ENCODE measurements at regions not wholly inside any gene's neighbourhood (a gene's known extent, or its start where the extent isn't known, plus 50 kb on each side); places are given as distances from the start of the nearest gene placed in this dataset.

- Histone ChIP-seq H3K9me3 (ENCODE audit: control insufficient read depth, low read length) (no peaks in the 10 kb centered on the region), H3K36me3 (ENCODE audit: control insufficient read depth, insufficient read depth, low read length) (no peaks in the 10 kb centered on the region), H3K27ac (no peak overlapping the region), H3K27me3 (ENCODE audit: control insufficient read depth, insufficient read depth, low read length) (no peaks in the 10 kb centered on the region), H3K79me2 (no peaks in the 10 kb centered on the region), H3K4me1 (no peaks in the 10 kb centered on the region), H3K4me3 (ENCODE audit: low read depth, low read length) (no peak overlapping the region), H3K9ac (no peak overlapping the region), H2AFZ (no peak overlapping the region), H3K4me2 (ENCODE audit: low read length) (no peak overlapping the region)
- TF ChIP-seq CTCF (IDR thresholded peaks at IDR 0.05) = no peak
Observed at GRCh38 chr12:60847281-60847680, 1251.5 kb downstream of the SLC16A7 start.

GRCh38 chr12:60849723-60850122 is 1253.9 kb downstream of the SLC16A7 start:
- H2AFZ ChIP-seq = no peak overlapping the region

GRCh38 chr12:60853407-60853806 is 1257.6 kb downstream of the SLC16A7 start:
- TF ChIP-seq CTCF (IDR thresholded peaks at IDR 0.05) = no peak
- H3K4me3 ChIP-seq (ENCODE audit: low read depth, low read length) = no peak overlapping the region
- no peaks in the 10 kb centered on the region for H3K79me2 ChIP-seq
- no peaks in the 10 kb centered on the region for H3K9me3 ChIP-seq (ENCODE audit: control insufficient read depth, low read length)
- H3K4me2 ChIP-seq (ENCODE audit: low read length) = no peak overlapping the region
- H3K27ac ChIP-seq = no peak overlapping the region
- H3K9ac ChIP-seq = no peak overlapping the region
- H2AFZ ChIP-seq = no peak overlapping the region
- no peaks in the 10 kb centered on the region for H3K27me3 ChIP-seq (ENCODE audit: control insufficient read depth, insufficient read depth, low read length)
- no peaks in the 10 kb centered on the region for H3K36me3 ChIP-seq (ENCODE audit: control insufficient read depth, insufficient read depth, low read length)
- H3K4me1 ChIP-seq = no peaks in the 10 kb centered on the region

More at GRCh38 chr12:60849723-60850122, 1253.9 kb downstream of the SLC16A7 start:
- H3K9me3 ChIP-seq (ENCODE audit: control insufficient read depth, low read length) = no peaks in the 10 kb centered on the region
- no peaks in the 10 kb centered on the region for H3K27me3 ChIP-seq (ENCODE audit: control insufficient read depth, insufficient read depth, low read length)
- no peak overlapping the region for H3K27ac ChIP-seq
- no peak overlapping the region for H3K4me3 ChIP-seq (ENCODE audit: low read depth, low read length)
- H3K4me1 ChIP-seq = no peaks in the 10 kb centered on the region
- no peaks in the 10 kb centered on the region for H3K36me3 ChIP-seq (ENCODE audit: control insufficient read depth, insufficient read depth, low read length)
- no peak overlapping the region for H3K9ac ChIP-seq
- H3K79me2 ChIP-seq = no peaks in the 10 kb centered on the region
- TF ChIP-seq CTCF (IDR thresholded peaks at IDR 0.05) = no peak
- H3K4me2 ChIP-seq (ENCODE audit: low read length) = no peak overlapping the region

GRCh38 chr12:60863421-60863820 is 1267.6 kb downstream of the SLC16A7 start:
- H3K4me2 ChIP-seq (ENCODE audit: low read length) = no peak overlapping the region

More at GRCh38 chr12:60863421-60863820, 1267.6 kb downstream of the SLC16A7 start:
- H3K4me3 ChIP-seq (ENCODE audit: low read depth, low read length) = no peak overlapping the region
- no peaks in the 10 kb centered on the region for H3K4me1 ChIP-seq
- H3K36me3 ChIP-seq (ENCODE audit: control insufficient read depth, insufficient read depth, low read length) = no peaks in the 10 kb centered on the region
- no peaks in the 10 kb centered on the region for H3K27me3 ChIP-seq (ENCODE audit: control insufficient read depth, insufficient read depth, low read length)
- no peak overlapping the region for H2AFZ ChIP-seq
- TF ChIP-seq CTCF (IDR thresholded peaks at IDR 0.05) = no peak
- no peaks in the 10 kb centered on the region for H3K79me2 ChIP-seq
- no peaks in the 10 kb centered on the region for H3K9me3 ChIP-seq (ENCODE audit: control insufficient read depth, low read length)
- H3K27ac ChIP-seq = no peak overlapping the region
- H3K9ac ChIP-seq = no peak overlapping the region
